Activated naive CD4-positive, alpha-beta T cell treated with Interleukin-2 at 50 U/mL for 16 hours (primary cell): ENCODE measurements at regions not wholly inside any gene's neighbourhood (a gene's known extent, or its start where the extent isn't known, plus 50 kb on each side); places are given as distances from the start of the nearest gene placed in this dataset.
"Not testable (repeated sequence)": the region's sequence is repeated elsewhere in the genome, so short reads cannot be mapped to it uniquely, and the experiment has no call there.

Experiments
- DNase-seq: peaks from one replicate; pipeline ENCODE4 v3.0.0-alpha.2; 2020

DNA sequence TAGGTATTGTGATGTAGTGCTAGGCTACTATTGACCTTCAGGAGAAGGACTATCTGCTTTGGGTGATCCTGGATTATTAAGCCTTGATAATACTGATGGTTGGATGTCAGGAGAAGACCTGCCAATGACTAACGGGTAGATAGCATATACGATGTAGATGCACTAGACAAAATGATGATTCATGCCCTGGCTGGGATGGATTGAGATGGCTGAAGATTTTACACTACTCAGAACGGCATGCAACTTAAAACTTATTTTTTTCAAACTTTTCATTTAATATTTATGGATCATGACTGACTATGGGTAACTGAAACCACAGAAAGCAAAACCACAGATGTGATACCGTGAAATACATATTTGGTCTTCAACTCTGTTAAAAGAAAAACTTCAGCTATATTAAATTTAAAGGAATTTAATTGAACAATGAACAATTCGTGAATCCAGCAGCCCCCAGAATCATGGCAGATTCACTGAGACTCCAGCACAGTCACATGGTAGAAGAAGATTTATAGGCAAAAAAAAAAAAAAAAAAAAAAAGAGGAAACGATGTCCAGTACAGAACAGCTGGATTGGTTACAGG is 124.6 kb upstream of the CDK13 start:
- DNase-seq = no peak

DNA sequence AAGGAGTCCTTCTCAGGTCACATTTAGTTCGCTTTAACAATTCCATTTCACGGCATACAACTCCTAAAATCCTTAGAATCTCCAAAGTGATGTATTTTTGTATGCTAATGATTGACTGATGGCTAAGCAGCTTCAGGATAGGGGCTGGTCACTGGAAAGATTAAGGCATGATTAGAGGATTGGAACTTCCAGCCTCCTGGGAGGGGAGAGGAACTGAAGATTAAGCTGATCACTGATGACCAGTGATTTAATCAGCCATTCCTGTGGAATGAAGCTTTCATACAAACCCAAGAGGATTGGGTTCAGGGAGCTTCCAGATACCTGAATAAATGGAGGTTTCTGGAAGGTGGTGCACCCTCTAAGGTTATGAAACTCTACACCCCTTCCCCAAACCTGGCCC is 123.9 kb upstream of the CDK13 start:
- no peak for DNase-seq

DNA sequence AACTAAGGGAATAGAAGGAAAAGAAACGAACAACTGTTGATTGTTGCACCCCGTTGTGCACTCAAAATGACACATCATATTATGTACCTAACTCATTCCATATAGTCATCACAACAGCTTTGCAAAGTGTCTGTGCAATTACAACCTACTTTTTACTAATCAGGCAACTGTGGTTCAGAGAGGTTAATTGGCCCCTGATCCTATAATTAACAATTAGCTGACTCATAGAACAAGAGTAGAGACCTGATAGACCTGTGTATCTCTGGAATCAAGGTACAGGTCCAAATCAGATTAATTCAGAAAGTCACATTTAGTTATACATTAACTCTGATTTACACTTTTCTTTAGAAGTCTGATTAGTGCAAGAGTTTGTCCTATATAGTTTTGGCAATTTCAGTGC is 122.5 kb upstream of the CDK13 start:
- no peak for DNase-seq

DNA sequence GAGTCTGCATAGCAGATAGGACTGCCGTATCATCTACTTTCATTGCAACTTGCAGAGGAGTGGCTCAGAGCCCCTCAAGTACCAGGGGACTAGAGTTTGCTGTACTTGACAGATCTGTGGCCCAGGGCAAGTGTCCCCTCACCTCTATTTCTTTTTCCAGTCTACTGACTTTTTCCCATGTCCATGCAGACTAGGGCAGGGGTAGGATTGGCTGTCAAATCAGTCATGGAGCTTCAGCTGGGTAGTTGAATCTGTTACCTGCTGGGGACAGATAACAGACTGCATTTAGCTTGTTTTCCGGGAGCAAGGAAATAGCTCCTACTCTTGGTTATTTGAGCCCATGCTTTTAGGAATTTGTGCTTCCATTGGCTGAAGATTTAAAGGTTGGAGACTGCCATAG is 121.0 kb upstream of the CDK13 start:
- no peak for DNase-seq

- DNase-seq = no peak
Measured at GRCh38 chr7:39832519-39833085, 117.5 kb upstream of the CDK13 start.

- DNase-seq = peak; percentile 31
Measured at GRCh38 chr7:39833180-39833799, 116.8 kb upstream of the CDK13 start.

DNA sequence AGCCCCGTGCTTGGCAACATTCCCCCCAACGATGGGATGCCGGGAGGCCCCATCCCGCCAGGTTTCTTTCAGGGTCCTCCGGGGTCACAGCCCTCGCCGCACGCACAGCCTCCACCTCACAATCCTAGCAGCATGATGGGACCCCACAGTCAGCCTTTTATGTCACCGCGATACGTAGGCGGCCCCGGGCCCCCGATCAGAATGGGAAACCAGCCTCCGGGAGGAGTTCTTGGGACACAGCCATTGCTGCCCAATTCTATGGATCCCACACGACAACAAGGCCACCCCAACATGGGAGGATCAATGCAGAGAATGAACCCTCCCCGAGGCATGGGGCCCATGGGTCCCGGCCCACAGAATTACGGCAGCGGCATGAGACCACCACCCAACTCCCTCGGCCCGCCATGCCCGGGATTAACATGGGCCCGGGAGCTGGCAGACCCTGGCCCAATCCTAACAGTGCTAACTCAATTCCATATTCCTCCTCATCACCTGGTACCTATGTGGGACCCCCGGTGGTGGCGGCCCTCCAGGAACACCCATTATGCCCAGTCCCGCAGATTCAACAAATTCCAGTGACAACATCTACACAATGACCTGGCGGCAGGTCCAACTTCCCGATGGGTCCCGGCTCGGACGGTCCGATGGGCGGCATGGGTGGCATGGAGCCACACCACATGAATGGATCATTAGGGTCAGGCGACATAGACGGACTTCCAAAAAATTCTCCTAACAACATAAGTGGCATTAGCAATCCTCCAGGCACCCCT is 116.0 kb upstream of the CDK13 start:
- not testable (repeated sequence) for DNase-seq

- no peak for DNase-seq
Measured at GRCh38 chr7:39838326-39838725, 111.7 kb upstream of the CDK13 start.

GRCh38 chr7:39845006-39845405 is 105.0 kb upstream of the CDK13 start:
- no peak for DNase-seq

GRCh38 chr7:39847227-39847626 is 102.8 kb upstream of the CDK13 start:
- DNase-seq = no peak

- DNase-seq = no peak
Measured at GRCh38 chr7:39851466-39852045, 98.5 kb upstream of the CDK13 start.

- DNase-seq = not testable (repeated sequence)
Measured at GRCh38 chr7:39854616-39855324, 95.3 kb upstream of the CDK13 start.

DNA sequence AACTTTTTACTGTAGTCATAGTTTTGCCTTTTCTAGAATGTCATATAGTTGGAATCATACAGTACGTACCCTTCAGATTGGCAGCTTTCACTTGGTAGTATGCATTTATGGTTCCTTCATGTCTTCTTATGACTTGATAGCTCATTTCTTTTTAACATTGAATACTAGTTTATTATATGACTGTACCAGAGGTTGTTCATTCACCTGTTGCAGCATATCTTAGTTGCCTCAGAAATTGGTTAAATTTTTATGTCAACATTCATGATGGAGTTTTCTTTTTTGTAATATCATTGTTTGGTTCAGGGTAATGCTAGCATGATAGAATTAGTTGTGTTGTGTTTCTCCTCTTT is 94.8 kb upstream of the CDK13 start:
- no peak for DNase-seq

DNA sequence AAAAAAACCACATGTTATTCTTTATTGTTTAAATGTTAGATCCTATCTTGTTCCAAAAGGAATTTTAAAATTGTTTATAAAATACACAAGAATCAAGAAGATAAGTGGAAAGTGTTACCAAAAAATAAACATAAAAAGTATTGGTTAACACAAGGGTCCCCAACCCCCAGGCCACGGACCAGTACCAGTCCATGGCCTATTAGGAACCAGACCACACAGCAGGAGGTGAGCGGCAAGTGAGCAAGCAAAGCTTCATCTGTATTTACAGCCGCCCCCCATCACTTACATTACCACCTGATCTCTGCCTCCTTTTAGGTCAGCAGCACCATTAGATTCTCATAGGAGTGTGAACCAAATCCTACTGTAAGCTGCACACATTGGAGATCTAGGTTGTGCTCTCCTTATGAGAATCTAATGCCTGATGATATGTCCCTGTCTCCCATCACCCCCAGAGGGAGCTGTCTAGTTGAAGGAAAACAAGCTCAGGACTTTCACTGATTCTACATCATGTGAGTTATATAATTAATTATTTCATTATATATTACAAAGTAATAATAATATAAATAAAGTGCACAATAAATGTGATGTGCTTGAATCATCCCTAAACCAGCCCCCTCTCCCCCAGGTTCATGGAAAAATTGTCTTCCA is 86.3 kb upstream of the CDK13 start:
- DNase-seq = not testable (repeated sequence)

GRCh38 chr7:39869888-39870522 is 80.1 kb upstream of the CDK13 start:
- not testable (repeated sequence) for DNase-seq

DNA sequence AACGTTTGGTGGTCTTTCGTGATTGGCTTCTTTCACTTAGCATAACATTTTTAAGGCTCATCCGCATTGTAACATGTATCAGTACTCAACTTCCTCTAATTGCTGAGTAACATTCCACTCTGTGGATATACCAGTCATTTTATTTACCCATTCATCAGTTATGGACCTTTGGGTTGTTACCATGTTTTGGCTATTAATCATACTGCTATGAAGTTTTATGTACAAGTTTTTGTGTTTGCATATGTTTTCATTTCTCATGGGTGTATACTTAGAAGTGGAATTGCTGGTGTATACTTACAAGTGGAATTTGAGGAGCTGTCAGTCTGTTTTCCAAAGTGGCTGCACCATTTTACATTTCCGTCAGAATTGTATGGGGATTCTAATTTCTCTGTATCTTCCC is 78.4 kb upstream of the CDK13 start:
- DNase-seq = not testable (repeated sequence)

DNA sequence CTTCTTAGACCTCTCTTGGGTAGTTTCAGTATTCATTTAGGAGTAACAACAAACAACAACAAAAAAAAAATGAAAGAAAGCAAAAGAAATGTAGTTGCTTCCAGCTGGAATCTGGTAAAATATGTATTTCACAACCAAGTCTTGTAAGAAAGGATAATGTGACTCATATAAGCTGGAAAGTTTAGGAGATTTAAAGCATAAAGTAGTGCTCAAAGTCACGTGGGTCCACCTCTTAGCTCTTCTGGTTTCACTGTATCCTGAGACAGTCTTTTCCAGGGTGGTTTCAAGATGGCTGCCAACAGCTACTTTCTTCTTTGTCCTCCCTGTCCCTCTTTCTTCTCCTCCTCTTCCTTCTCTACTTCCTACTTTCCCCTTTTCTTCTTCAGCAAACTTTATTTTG is 69.5 kb upstream of the CDK13 start:
- DNase-seq = no peak

DNA sequence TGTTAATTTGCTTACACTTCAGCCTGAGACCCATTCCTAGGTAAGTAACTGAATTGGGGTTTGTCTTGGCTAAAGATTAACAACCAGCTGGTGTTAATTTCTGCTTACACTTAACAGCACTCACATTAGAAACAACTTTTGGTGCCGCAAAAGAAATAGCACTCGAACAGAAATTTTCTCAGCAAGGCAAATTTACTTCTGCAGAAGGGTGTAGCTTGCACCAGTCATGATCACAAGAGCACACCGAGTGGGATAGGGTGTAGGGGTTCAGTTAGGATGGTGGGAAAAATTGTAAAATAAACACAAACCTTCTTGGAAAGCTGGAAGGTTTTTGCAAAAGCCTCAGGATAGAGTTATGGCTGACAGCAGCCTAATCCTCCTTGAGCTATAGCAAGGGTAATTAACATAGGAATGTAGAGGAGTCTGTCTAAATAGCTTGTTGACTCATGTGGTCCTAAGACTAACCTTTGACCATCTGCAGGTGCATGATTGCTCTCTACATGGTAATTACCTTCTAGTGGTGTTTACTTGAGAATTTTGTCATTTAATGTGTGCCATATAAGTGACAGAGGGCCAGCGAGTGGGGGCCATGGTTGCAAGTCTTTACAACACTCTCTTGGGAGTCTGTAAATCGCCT is 67.8 kb upstream of the CDK13 start:
- no peak for DNase-seq

DNA sequence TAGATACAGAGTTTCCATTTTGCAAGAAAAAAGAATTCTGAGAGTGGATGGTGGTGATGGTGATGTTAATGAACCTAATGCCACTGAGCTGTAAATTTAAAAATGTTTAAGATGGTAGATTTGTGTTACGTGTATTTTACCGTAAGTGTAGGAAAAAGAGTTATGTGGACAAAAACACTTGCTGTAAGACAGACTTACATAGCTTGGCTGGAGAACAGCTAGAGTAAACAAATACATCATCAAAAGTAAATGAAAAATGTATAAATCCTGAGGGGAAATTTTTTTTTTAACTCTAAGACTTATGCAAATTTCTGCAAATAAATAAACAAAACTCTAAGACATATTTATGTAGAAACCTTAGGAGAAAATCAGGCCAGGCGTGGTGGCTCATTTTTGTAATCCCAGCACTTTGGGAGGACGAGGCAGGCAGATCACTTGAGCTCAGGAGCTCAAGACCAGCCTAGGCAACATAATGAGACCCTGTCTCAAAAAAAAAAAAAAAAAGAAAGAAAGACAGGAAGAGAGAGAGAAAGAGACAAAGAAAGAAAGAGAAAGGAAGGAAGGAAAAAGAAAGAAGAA is 66.2 kb upstream of the CDK13 start:
- no peak for DNase-seq

GRCh38 chr7:39888171-39888853 is 61.7 kb upstream of the CDK13 start:
- DNase-seq = no peak

GRCh38 chr7:39890411-39890810 is 59.6 kb upstream of the CDK13 start:
- DNase-seq = no peak
